GM19328 (cell line): ENCODE measurements at regions not wholly inside any gene's neighbourhood (a gene's known extent, or its start where the extent isn't known, plus 50 kb on each side); places are given as distances from the start of the nearest gene placed in this dataset.

Experiments
- ATAC-seq: cut with Tn5 transposase; IDR thresholded peaks from one replicate; pipeline ENCODE4 v1.9.1; 2021; ENCODE audit warnings: mild to moderate bottlenecking, moderate library complexity; ENCODE audit not compliant: unreplicated experiment

DNA sequence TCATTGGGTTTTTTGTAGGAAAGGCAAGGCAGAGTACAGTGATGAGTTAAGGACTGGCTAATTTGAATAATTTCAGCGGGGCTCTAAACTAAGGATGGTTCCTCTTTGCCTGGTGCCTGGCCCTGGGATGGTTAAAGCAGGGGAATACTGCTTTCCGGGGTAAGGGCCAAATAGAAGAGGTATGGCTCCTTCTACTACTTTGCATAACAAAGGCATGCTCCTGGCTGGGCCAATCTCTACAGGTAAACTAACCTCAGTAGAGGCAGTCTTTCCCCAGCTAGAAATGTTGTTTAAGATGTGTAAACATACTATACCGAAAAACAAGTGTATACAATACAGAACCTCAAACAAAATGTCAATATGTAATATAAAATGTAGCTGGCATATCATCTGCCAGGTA lies 1239.0 kb downstream of the SLC16A7 start:
- ATAC-seq = no peak

DNA sequence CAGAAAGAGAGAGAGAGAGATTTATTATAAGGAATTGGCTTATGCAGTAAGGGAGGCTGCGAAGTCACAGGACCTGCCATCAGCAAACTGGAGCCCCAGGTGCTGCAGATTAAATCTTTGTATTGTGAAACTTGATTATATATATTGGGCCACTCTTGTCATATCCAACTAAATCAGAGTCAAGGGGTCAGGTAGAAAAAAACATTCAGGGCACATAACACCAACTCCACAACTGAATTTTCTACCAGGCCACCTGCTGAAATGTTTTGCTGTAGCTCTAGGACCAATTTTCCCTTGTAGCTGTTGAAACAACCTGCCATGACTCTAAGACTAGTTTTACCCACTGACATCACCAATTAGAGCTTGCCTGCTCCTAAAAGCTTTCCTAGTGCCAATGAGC lies 1240.8 kb downstream of the SLC16A7 start:
- ATAC-seq = no peak

DNA sequence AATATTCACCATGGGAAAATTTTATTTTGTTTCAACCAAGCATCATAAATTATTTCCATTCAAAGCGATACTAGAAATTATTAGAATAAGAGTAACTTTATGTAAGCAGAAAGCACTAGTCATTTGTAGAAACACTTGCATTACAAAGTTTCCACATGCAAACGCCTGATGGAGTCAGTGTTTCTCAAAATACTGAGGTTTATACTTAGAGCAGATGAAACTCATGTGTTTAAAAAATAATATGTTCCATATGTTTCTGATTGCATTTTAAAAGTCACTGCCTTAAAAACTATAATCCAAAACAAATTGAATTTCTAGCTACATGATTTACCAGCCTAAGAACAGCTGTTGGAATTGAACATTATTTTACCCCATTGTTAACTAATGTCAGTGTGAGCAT lies 1246.4 kb downstream of the SLC16A7 start:
- ATAC-seq = no peak

DNA sequence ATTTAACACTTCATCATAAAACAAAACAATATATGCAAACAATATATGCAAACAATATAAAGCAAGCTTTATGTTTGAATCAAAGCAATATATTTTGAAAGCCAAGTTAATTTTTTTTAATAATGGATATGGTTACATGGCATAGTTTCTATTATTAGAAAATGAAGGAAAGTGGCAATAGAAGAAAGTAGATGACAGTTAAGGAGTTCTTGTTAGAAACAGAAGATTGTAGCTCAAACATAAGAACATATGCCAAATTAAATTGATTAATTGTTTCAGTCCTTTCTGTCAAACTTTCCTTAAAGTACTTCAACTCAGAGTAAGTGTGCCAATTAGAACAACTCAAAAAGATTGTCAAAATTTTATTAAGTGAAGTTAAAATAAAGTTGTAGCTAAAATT lies 1248.3 kb downstream of the SLC16A7 start:
- no peak for ATAC-seq

DNA sequence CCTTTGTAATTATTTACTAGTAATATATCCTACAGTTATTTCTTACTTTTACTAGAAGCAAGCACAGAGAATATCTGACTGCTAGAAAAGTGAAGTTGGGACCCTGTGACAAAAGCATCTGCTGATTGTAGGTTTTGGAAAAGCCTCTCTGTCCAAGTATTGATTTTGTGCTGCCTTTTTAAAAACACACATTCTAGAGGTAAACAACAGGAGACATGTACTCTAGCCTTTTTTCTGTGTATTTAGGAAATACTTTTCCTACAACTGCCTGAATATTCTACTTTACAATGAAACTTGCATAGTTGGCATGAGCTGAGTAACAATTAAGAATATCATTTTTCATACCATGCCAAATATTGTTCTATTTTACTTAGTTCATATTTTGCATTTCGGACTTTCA lies 1249.0 kb downstream of the SLC16A7 start:
- no peak for ATAC-seq

DNA sequence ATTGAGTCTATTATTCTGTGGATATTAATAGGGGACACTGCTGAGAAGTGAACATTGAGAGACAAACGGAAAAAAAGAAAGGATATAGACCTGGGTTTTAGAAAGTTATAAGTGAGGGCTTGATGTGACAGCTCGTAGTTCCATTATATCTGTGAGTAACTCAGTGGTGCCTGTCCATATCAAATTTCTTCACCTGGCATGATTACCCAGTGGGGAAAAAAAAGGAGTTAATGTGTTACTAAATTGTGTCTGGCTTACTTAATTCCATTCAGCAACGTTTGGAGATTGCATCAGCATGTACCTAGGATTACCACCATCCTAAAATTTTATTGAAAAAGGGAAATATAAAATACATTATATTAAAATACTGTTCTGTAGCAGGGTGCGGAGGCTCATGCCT lies 1249.9 kb downstream of the SLC16A7 start:
- ATAC-seq = no peak

DNA sequence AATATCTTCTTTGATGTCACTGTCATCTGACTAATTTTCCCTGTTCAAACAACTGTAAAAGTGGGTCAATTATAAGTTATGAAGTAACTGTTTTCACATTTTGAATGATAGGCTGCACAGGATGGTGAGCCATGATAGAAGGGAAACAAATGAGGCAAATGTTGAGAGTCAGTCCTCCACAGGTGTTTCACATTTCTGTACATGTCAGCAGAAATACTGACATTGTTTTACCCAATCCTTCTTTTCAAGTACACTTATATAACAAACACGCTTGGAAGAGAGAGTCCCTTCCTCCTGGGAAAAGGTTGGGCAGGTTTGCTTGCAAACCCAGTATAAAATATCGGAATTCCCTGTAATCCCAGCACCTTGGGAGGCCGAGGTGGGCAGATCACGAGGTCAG lies 1251.5 kb downstream of the SLC16A7 start:
- ATAC-seq = no peak

DNA sequence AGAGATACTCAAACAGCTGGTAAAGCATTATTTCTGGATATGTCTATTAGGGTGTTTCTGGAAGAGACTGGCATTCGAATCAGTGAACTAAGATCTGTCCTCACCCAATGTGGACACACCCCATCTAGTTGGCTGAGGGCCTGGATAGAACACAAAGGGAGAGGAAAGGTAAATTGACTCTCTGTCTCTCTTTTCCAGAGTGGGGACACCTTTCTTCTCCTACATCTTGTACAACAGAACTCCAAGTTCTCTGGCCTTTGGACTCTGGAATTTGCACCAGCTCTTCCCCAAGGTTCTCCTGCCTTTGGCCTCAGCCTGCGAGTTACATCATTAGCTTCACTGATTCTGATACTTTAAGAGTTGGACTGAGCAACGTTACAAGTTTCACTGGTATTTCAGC lies 1253.9 kb downstream of the SLC16A7 start:
- ATAC-seq = no peak

DNA sequence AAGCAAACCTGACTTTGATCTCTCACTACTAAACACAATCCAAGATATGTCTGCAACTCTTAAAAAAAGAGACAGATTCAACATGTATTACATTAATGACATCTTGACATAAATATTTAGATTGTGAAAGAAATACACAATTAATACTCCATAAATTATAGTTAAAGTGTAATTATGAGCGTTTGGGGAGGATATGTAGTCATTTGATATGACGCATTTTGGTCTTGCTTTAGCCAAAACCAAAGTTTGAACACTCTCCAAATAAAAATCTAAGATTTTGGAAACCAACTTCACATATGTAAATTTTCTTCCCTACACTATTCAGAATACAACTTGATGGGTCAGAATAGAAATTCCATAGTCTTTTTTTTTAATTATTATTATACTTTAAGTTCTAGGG lies 1257.6 kb downstream of the SLC16A7 start:
- ATAC-seq = no peak

DNA sequence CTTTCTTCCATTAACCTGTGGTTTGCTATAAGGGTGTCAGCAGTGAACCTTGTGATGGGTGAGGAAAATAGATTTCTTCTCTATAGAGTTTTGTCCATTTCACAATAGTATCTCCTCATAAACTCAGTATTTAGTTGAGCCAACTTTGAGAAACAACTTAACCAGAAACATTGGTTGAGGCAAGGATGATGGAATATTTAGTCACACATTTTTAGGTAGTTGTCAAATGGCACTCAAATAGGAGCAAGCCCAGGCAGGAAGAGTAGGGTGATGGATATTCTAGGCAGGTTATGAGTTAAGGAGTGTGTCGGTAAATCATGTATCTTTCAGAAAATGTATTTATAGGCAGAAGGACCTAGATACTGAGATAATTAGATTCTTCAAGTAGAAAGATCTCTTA lies 1267.6 kb downstream of the SLC16A7 start:
- no peak for ATAC-seq

DNA sequence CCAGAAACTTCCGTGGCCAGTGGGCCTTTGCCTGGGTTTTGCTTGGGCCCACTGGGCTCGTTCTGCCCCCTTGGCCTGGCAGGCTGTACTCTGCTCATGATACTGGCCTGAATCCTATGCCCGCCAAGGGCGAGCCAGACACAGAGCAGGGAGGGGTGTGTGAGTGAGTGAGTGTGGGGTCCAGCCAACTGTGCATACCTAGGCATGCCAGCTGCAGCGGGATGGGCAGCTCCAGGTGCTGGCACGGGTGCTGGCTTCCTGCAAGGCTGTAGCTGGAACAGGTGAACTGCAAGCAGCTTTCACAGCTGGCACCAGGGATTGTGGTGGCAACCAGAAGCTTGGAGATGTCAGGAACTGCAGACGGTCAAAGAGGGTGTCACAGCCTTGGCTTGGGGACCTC lies 1276.4 kb downstream of the SLC16A7 start:
- ATAC-seq = no peak

DNA sequence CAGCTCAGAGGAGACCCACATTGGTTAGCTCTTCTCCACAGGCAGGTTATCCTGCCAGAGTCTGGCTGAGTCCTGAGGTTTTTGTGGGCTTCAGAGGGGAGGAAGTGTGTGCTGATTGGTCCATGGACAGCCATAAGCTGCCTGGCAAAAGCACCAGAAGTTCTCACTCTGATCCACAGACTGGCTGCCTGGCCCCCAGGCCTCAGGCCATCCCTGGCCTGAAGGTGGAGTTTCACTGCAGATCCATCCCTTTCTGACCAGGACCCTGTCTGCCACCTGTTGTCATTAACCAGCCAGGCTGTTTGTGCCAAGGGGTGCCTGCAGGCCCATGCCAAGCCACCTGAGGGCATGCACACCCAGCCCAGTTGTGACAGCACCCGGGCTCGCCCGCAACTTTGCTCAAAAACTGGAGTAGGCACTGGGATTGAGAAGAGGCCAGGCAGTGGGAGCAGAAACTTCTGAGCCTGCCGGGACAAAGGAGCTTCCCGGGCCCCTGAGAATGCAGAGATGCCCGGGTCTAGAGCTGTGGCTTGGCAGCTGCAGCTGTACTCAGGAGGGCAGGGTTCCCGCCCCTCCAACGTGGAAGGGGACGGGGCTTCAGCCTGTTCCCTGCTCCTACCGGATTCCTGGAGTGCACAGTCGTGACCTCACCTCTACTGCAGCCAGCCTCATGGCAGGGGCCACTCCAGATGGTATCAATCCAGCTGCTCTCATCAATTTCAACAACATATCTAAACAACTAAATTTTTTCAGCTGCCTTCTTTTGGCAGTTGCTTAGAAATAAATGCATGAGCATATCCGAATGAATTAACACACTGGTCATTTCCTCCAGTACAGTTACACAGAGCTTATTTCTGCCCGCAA lies 1277.3 kb downstream of the SLC16A7 start:
- no peak for ATAC-seq

DNA sequence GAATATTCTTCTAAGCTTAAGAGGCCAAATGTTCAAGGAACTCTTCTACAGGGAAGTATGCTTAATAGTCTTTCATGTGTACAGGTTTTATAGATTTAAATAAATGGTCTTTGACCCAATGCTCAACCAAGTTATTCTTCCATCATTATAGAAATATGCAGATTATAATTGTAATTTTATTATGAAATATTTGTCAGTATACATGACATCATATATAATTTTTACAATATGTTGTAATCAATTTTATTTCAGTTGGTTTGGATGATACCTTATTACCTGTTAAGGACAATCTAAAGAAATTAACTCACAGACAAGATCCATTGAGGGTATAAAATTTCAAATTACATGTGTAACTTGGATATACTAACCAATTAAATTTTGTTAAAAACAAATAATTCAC lies 1278.3 kb downstream of the SLC16A7 start:
- no peak for ATAC-seq

DNA sequence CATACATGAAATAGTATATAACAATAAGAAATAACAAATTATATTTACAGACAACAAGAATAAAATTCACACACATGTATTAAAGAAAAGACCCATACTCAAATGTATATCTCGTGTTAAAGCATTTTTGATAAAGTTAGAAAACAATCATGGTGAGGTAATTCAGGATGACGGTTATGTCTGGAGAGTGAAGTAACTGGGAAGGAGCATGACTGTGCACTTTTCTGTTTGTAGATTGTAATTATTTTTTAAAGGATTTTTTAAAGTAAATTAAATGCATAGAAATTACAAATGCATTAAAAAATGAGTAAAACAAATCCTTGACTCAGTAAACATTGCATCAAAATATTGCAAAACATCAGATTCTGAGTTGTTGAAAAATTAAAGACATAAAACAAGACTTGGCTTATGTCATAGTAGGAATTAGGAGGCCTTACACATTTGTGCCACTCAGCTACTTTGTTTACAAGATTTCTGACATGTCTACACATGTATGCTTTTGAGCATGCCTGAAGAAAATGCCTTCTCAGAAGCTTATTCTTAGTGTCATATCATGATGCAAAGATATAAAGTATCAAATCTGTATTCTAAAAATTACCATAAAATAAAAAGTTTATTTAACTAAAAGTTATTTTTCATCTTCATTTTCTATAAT lies 1325.1 kb downstream of the SLC16A7 start:
- no peak for ATAC-seq

DNA sequence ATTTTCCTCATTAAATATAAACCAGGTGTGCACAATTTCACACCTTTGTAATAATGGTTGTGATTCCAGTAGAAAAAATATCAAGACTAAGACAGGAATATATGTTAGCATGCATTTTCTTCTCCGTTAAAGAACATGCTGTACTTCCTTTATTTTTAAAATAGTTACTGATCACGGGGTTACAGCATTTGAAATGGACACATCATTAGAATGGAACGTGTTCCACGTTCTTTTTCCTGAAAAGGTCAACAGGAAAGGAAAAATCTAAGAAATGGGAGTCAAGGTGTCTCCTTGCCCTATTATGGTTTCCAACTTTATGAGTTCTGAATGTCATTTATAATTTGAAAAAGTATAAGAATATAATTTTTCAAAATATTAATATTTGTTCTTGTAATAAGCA lies 1325.7 kb downstream of the SLC16A7 start:
- ATAC-seq = no peak

DNA sequence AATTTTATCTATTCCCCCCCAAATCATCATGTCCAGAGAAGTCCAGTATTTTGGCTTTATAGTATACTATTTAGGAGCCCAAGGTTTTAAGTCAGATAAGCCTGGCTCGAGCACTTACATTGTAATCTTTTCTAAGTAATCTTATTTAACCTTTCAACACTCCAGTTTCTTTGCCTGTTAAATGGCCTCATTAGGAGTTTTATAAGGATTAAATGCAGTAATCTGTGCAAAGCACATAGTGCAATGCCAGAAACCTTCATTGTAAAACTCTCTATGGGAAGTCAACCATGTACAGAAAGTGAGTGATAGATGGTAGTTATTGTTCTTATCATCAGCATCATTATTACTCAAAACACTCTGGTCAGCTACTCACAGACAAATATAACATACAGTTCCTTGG lies 1330.4 kb downstream of the SLC16A7 start:
- ATAC-seq = no peak

DNA sequence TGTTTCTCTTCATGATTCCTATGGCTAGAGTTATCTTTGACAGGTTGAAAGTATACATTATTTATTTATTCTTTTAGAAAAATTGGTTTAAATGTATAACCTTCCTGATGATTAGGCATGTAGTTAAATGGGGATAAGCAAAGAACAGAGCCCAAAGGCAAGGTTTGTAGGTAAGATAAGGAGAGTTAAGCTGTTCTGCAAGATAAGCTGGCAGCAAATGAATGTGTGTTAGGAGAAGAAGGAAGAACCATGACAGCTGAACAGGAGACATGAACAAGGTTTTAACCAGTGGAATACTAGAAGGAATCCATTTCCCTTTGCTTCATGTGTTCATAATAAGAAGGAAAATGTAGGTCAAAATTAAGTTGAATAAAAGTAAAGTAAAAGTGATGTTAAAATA lies 1330.1 kb upstream of the USP15 start:
- no peak for ATAC-seq

DNA sequence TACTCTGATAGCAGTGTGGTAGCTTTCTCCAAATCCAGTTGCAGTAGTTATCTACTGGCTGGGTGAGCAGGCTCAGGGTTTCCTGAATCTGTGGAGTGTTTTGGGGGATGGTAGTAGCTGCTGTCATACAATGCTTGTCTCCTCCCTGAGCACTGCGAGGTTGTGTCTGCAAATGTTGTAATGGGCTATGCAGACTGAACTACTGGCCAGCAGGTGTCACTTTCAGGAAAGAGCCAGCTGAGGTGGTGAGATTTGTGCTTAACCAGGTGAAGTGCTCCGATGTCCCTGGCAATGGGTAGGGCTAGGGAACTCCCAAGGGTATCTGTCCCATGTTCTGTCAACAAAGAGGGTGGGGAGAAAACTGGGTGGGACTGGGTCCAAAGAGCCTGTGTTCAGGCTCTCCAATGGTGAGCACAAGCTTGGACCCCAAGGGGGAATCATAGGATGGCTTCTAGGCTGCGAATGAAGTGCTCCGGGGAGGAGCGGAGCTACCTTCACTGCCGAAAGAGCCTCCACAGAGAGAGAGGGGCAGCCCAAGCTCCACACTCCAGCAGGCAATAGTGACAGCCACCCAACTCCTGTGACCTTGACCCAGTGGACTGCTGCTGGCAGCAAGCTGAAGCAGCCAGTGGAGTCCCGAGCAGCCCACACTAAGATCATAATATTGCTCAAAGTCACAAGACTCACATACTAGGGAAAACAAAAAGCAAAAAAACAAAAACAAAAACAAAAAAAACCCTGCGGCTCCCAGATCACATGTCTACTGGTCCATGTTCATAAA lies 1324.0 kb upstream of the USP15 start:
- no peak for ATAC-seq

DNA sequence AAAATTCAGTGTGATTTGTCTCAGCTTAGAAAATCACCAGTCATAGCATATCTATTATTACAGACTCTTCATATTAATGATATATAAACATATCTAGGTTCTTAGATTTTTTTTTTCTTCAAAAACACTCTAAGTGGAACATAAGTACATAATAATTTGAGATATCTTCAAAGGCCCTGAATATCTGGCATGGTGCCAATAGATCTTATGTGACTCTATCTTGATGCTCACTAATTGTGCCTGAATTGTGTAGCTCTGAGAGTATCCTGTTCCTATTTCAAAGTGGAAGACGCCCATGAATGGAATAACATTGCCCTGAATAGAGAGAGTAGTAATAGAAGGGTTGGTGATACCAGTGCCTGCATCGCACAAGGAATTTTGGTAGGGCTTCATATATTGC lies 1312.7 kb upstream of the USP15 start:
- no peak for ATAC-seq

DNA sequence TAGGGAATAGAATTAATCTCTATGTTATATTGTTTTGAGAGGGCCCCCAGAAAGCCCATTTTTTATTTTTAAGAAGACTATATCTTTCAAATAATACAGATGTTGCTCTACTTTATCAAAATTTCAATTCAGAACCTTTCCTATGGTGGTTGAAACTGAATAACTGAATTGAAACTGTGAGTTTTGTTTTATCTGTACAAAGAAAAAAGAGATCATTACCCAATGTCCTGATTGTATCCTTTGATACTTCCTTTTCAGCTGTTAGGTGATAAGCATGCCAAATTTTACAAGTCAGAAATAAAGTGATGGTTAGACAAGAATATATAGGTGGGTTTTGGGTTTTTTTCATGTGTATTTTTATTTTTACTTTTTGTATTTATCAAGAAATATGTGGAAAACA lies 1293.1 kb upstream of the USP15 start:
- no peak for ATAC-seq

DNA sequence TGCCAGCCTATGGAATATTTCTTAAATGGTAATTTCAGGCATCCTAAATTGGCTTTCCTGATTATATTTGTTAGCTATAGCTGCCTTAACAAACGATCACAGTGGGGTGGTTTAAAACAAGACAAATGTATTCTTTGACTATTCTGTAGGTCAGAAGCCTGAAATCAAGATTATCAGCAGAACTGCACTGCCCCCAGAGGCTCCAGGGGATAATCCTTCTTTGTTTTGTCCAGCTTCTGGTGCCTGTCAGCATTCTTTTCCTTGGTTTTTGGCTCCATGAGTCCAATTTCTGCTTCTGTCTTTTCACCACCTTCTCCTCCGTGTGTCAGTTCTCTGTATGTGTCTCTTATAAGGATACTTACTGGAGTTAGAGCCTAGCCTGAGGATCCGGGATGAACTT lies 1282.2 kb upstream of the USP15 start:
- ATAC-seq = no peak

DNA sequence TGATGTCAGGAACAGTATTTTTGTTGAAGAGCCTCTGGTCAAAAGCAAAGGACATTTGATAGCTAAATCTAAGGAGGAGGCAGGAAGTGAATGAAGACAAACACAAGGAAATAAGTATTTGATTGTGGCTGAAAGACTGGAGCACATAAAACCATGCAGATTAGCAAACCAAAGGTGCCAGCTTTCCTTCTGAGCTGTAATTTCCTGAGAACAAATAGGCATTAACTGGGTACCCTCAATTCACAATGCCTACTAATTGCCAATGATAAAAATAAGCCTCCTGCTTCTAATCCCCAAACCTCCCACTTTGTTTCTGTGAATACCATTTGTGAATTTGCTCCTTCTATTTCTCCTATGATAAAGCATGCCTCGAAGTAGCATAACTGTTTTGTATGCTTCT lies 1279.6 kb upstream of the USP15 start:
- no peak for ATAC-seq
